Right lobe of liver (tissue), 4 donors: ENCODE measurements at regions not wholly inside any gene's neighbourhood (a gene's known extent, or its start where the extent isn't known, plus 50 kb on each side); places are given as distances from the start of the nearest gene placed in this dataset.

Experiments used
- CTCF ChIP-seq, 4 donors: fragments of 200-600 bp in 3 of 4; fragments of 450-650 bp in 1 of 4; IDR thresholded peaks; one replicate each; pipeline versions ENCODE4 v1.5.1 to v1.8.0; 2016 to 2022; ENCODE audit warnings: antibody characterized with exemption in 4 of 4, mild to moderate bottlenecking in 2 of 4
- POLR2A ChIP-seq: fragments of 450-650 bp; IDR thresholded peaks from one replicate; pipeline ENCODE4 v1.6.1; 2017; ENCODE audit warnings: antibody characterized with exemption, mild to moderate bottlenecking
- donor health status: DM: no; HTN: no; CAD: no.
- donor health status: DM: no; HTN: no; CAD: no.
- donor health status: DM: no; HTN: yes; CAD: no.

- TF ChIP-seq CTCF (IDR thresholded peaks at IDR 0.05) = no peak
- TF ChIP-seq POLR2A = no peak
Observed at GRCh38 chr15:47289656-47290055, 427.6 kb upstream of the SEMA6D start.
